Peyer's patch (tissue), 4 donors: ENCODE measurements at regions not wholly inside any gene's neighbourhood (a gene's known extent, or its start where the extent isn't known, plus 50 kb on each side); places are given as distances from the start of the nearest gene placed in this dataset.

Experiments used
- POLR2A ChIP-seq, 2 donors: fragments of 450-650 bp; IDR thresholded peaks; one replicate each; pipeline ENCODE4 v1.5.1; 2017; ENCODE audit warnings: antibody characterized with exemption in 2 of 2, mild to moderate bottlenecking in 2 of 2, moderate library complexity in 2 of 2
- TF ChIP-seq, protein P1 (sequence below), 6 experiments: fragments of 450-650 bp in 4 of 6; fragments of 200-600 bp in 2 of 6; sonication (generic) in 1 of 6; IDR thresholded peaks; one replicate each; pipeline ENCODE4 v1.5.1; 2017 to 2019; ENCODE audit warnings: antibody characterized with exemption in 6 of 6, mild to moderate bottlenecking in 3 of 6, moderate library complexity in 1 of 6

DNA sequence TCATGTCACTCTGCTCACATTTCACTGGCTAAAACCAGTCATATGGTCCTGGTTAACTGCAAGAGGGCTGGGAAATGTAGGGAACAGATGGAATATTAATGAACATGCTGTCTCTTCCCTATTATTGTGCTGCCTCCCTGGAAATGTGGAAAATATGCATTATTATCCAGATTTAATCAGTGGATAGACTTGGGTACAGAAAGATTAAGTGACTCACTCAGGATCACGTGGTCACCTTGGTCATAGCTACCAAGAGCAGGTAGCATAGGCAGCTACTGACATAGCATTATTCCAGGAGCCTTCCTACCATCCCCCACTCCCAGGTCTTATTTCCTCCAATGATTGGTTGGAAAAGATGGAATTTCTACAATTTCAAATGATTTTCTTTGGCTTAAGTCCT, 141.1 kb downstream of the HRH4 start:
- TF ChIP-seq, protein P1, sequence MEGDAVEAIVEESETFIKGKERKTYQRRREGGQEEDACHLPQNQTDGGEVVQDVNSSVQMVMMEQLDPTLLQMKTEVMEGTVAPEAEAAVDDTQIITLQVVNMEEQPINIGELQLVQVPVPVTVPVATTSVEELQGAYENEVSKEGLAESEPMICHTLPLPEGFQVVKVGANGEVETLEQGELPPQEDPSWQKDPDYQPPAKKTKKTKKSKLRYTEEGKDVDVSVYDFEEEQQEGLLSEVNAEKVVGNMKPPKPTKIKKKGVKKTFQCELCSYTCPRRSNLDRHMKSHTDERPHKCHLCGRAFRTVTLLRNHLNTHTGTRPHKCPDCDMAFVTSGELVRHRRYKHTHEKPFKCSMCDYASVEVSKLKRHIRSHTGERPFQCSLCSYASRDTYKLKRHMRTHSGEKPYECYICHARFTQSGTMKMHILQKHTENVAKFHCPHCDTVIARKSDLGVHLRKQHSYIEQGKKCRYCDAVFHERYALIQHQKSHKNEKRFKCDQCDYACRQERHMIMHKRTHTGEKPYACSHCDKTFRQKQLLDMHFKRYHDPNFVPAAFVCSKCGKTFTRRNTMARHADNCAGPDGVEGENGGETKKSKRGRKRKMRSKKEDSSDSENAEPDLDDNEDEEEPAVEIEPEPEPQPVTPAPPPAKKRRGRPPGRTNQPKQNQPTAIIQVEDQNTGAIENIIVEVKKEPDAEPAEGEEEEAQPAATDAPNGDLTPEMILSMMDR (IDR thresholded peaks at IDR 0.05), result no peak
- TF ChIP-seq POLR2A (IDR thresholded peaks at IDR 0.05), result no peak
